ENCODE measurements at regions not wholly inside any gene's neighbourhood (a gene's known extent, or its start where the extent isn't known, plus 50 kb on each side); places are given as distances from the start of the nearest gene placed in this dataset.

DNA sequence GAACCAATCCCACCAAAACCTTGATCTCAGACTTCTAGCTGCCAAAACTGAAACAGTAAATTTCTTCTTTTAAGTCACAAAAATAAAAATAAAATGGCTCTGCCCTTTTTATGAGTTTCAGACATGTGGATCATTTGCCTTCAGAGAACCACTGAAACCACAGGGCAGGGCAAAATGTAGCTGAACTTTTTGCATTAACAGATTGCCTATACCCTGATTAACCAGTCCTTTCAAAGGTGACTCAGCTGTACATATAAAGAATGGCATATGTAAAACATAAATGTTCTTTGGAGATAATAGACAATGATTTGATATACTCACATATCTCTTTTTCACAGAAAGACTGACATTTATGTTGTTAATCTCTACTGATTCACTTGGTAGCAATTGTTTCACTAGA lies 187.1 kb upstream of the GRIN3A start:
- TF ChIP-seq CREB1 (IDR thresholded peaks at IDR 0.05; ENCODE audit: low read depth) (no peak), EGR1 (IDR thresholded peaks at IDR 0.05) (no peak), USF1 (IDR thresholded peaks at IDR 0.05) (no peak)

- TF ChIP-seq REST (IDR thresholded peaks at IDR 0.05; ENCODE audit: low read depth) = no peak
- no peak for TF ChIP-seq FOXM1 (IDR thresholded peaks at IDR 0.05; ENCODE audit: borderline replicate concordance, low read depth)
- no peak for TF ChIP-seq CEBPB (IDR thresholded peaks at IDR 0.05)
- no peak for TF ChIP-seq CREB1 (IDR thresholded peaks at IDR 0.05; ENCODE audit: low read depth)
- no peak for TF ChIP-seq USF1 (IDR thresholded peaks at IDR 0.05)
- no peak for TF ChIP-seq YY1 (IDR thresholded peaks at IDR 0.05; ENCODE audit: low read depth)
- TF ChIP-seq MAX (IDR thresholded peaks at IDR 0.05) = no peak
- no peak for TF ChIP-seq EP300 (IDR thresholded peaks at IDR 0.05; ENCODE audit: borderline replicate concordance)
- no peak for TF ChIP-seq TAF1 (IDR thresholded peaks at IDR 0.05; ENCODE audit: low read depth)
- no peak for TF ChIP-seq EGR1 (IDR thresholded peaks at IDR 0.05)
- no peak for TF ChIP-seq RAD21 (IDR thresholded peaks at IDR 0.05; ENCODE audit: low read depth)
- TF ChIP-seq TCF12 (IDR thresholded peaks at IDR 0.05; ENCODE audit: low read depth) = no peak
Measured at GRCh38 chr9:101923451-101923850, 185.0 kb upstream of the GRIN3A start.

- TF ChIP-seq TCF12 (IDR thresholded peaks at IDR 0.05; ENCODE audit: low read depth) = no peak
- TF ChIP-seq TEAD4 (IDR thresholded peaks at IDR 0.05) = no peak
- no peak for TF ChIP-seq NFIC (IDR thresholded peaks at IDR 0.05)
- no peak for TF ChIP-seq RAD21 (IDR thresholded peaks at IDR 0.05; ENCODE audit: low read depth)
- TF ChIP-seq CREB1 (IDR thresholded peaks at IDR 0.05; ENCODE audit: low read depth) = no peak
- TF ChIP-seq USF1 (IDR thresholded peaks at IDR 0.05) = no peak
- TF ChIP-seq MAX (IDR thresholded peaks at IDR 0.05) = no peak
- no peak for TF ChIP-seq EGR1 (IDR thresholded peaks at IDR 0.05)
- no peak for TF ChIP-seq CEBPB (IDR thresholded peaks at IDR 0.05)
- TF ChIP-seq FOXM1 (IDR thresholded peaks at IDR 0.05; ENCODE audit: borderline replicate concordance, low read depth) = no peak
- no peak for TF ChIP-seq TAF1 (IDR thresholded peaks at IDR 0.05; ENCODE audit: low read depth)
- no peak for TF ChIP-seq ZBTB7A (IDR thresholded peaks at IDR 0.05; ENCODE audit: low read depth)
- TF ChIP-seq REST (IDR thresholded peaks at IDR 0.05; ENCODE audit: low read depth) = no peak
- no peak for TF ChIP-seq EP300 (IDR thresholded peaks at IDR 0.05; ENCODE audit: borderline replicate concordance)
- no peak for TF ChIP-seq YY1 (IDR thresholded peaks at IDR 0.05; ENCODE audit: low read depth)
Measured at GRCh38 chr9:101915482-101915881, 177.0 kb upstream of the GRIN3A start.

GRCh38 chr9:101912698-101913097 lies 174.3 kb upstream of the GRIN3A start:
- TF ChIP-seq YY1 (IDR thresholded peaks at IDR 0.05; ENCODE audit: low read depth) (no peak), RAD21 (IDR thresholded peaks at IDR 0.05; ENCODE audit: low read depth) (no peak), MAX (IDR thresholded peaks at IDR 0.05) (no peak), TCF12 (IDR thresholded peaks at IDR 0.05; ENCODE audit: low read depth) (no peak), ZBTB7A (IDR thresholded peaks at IDR 0.05; ENCODE audit: low read depth) (no peak), USF1 (IDR thresholded peaks at IDR 0.05) (no peak), TAF1 (IDR thresholded peaks at IDR 0.05; ENCODE audit: low read depth) (no peak), TEAD4 (IDR thresholded peaks at IDR 0.05) (no peak), CREB1 (IDR thresholded peaks at IDR 0.05; ENCODE audit: low read depth) (no peak), FOXM1 (IDR thresholded peaks at IDR 0.05; ENCODE audit: borderline replicate concordance, low read depth) (no peak), EGR1 (IDR thresholded peaks at IDR 0.05) (no peak), NFIC (IDR thresholded peaks at IDR 0.05) (no peak), EP300 (IDR thresholded peaks at IDR 0.05; ENCODE audit: borderline replicate concordance) (no peak), CEBPB (IDR thresholded peaks at IDR 0.05) (no peak), REST (IDR thresholded peaks at IDR 0.05; ENCODE audit: low read depth) (no peak)

All from Ishikawa (cell line).